Neuron (in vitro differentiated cells): ENCODE measurements at regions not wholly inside any gene's neighbourhood (a gene's known extent, or its start where the extent isn't known, plus 50 kb on each side); places are given as distances from the start of the nearest gene placed in this dataset.
"Not testable (repeated sequence)": the region's sequence is repeated elsewhere in the genome, so short reads cannot be mapped to it uniquely, and the experiment has no call there.

Experiments
- H2AFZ ChIP-seq: one replicate; pipeline ENCODE4 v1.6.1; 2013; ENCODE audit warnings: low read depth, mild to moderate bottlenecking, inconsistent platforms, low read length, moderate library complexity
- H3K27me3 ChIP-seq: one replicate; pipeline ENCODE4 v1.6.1; 2013; ENCODE audit warnings: low read length; ENCODE audit not compliant: insufficient read depth
- H3K36me3 ChIP-seq: one replicate; pipeline ENCODE4 v1.6.1; 2013; ENCODE audit warnings: low read length; ENCODE audit not compliant: insufficient read depth
- H3K4me1 ChIP-seq: one replicate; pipeline ENCODE4 v1.6.1; 2013; ENCODE audit warnings: low read length; ENCODE audit not compliant: insufficient read depth
- H3K4me3 ChIP-seq: 2 replicates; pipeline ENCODE4 v1.5.1; 2013; ENCODE audit warnings: mild to moderate bottlenecking, low read length, moderate library complexity
- H3K9me3 ChIP-seq: one replicate; pipeline ENCODE4 v1.6.1; 2013; ENCODE audit warnings: low read length

GRCh38 chr19:21610787-21611186 lies 105.4 kb downstream of the ZNF429 start:
- no peaks in the 10 kb centered on the region for H3K36me3 ChIP-seq
- H3K4me3 ChIP-seq: no peak overlapping the region
- H3K27me3 ChIP-seq: no peaks in the 10 kb centered on the region
- H3K9me3 ChIP-seq: no peaks in the 10 kb centered on the region
- H3K4me1 ChIP-seq: no peaks in the 10 kb centered on the region
- H2AFZ ChIP-seq: no peak overlapping the region

GRCh38 chr19:21610341-21610740 lies 104.9 kb downstream of the ZNF429 start:
- no peaks in the 10 kb centered on the region for H3K27me3 ChIP-seq
- no peak overlapping the region for H2AFZ ChIP-seq
- no peak overlapping the region for H3K4me3 ChIP-seq
- H3K4me1 ChIP-seq: no peaks in the 10 kb centered on the region
- no peaks in the 10 kb centered on the region for H3K36me3 ChIP-seq
- no peaks in the 10 kb centered on the region for H3K9me3 ChIP-seq

- Histone ChIP-seq H3K4me3 (no peak overlapping the region), H3K36me3 (no peaks in the 10 kb centered on the region), H3K27me3 (no peaks in the 10 kb centered on the region), H3K4me1 (peaks cover 11% of the 10 kb centered on the region), H3K9me3 (no peaks in the 10 kb centered on the region), H2AFZ (no peak overlapping the region)
These were observed 103.2 kb downstream of the ZNF429 start for GRCh38 chr19:21608571-21608970.

- no peak overlapping the region for H3K4me3 ChIP-seq
- peaks cover 11% of the 10 kb centered on the region for H3K4me1 ChIP-seq
- H3K9me3 ChIP-seq: no peaks in the 10 kb centered on the region
- H3K27me3 ChIP-seq: no peaks in the 10 kb centered on the region
- no peaks in the 10 kb centered on the region for H3K36me3 ChIP-seq
- no peak overlapping the region for H2AFZ ChIP-seq
These were observed 102.0 kb downstream of the ZNF429 start for GRCh38 chr19:21607449-21607848.

GRCh38 chr19:21607011-21607410 lies 101.6 kb downstream of the ZNF429 start:
- H2AFZ ChIP-seq, H3K9me3 ChIP-seq, H3K4me3 ChIP-seq, H3K36me3 ChIP-seq, H3K27me3 ChIP-seq: not testable (repeated sequence)
- H3K4me1 ChIP-seq: peaks cover 11% of the 10 kb centered on the region

GRCh38 chr19:21606326-21606725 lies 100.9 kb downstream of the ZNF429 start:
- peaks cover 11% of the 10 kb centered on the region for H3K4me1 ChIP-seq
- H3K4me3 ChIP-seq, H3K36me3 ChIP-seq, H2AFZ ChIP-seq, H3K27me3 ChIP-seq, H3K9me3 ChIP-seq: not testable (repeated sequence)

GRCh38 chr19:21604951-21605476 lies 99.6 kb downstream of the ZNF429 start:
- no peaks in the 10 kb centered on the region for H3K9me3 ChIP-seq
- peaks cover 14% of the 10 kb centered on the region for H3K4me1 ChIP-seq
- H2AFZ ChIP-seq: peak overlapping the region; percentile 64
- no peaks in the 10 kb centered on the region for H3K27me3 ChIP-seq
- H3K4me3 ChIP-seq: peak overlapping the region; percentile 39
- H3K36me3 ChIP-seq: no peaks in the 10 kb centered on the region
